ENCODE measurements at regions not wholly inside any gene's neighbourhood (a gene's known extent, or its start where the extent isn't known, plus 50 kb on each side); places are given as distances from the start of the nearest gene placed in this dataset.

DNA sequence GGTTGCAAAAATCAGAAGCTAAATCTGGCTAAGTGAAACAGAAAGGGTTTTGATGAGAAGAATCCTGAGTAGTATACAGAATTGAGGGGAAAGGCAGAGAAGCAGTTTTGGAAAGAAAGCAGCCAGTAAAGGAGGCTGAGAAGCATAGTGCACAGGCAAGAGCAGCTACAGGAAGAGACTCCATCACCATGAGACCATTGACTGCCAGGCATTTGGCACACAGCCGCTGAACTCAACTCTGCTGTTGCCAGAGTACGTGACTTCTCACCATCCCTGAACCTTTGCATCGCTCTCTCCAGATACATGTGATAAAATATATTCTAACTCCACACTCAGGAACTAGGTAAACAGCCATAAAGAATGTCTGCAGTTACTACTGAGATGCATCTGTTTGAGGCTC is 128.3 kb upstream of the C1orf21 start:
- TF ChIP-seq, protein P1, sequence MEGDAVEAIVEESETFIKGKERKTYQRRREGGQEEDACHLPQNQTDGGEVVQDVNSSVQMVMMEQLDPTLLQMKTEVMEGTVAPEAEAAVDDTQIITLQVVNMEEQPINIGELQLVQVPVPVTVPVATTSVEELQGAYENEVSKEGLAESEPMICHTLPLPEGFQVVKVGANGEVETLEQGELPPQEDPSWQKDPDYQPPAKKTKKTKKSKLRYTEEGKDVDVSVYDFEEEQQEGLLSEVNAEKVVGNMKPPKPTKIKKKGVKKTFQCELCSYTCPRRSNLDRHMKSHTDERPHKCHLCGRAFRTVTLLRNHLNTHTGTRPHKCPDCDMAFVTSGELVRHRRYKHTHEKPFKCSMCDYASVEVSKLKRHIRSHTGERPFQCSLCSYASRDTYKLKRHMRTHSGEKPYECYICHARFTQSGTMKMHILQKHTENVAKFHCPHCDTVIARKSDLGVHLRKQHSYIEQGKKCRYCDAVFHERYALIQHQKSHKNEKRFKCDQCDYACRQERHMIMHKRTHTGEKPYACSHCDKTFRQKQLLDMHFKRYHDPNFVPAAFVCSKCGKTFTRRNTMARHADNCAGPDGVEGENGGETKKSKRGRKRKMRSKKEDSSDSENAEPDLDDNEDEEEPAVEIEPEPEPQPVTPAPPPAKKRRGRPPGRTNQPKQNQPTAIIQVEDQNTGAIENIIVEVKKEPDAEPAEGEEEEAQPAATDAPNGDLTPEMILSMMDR (IDR thresholded peaks at IDR 0.05), result no peak
- no peak for TF ChIP-seq POLR2A (IDR thresholded peaks at IDR 0.05)
- TF ChIP-seq EP300 (IDR thresholded peaks at IDR 0.05), result no peak

Measured in upper lobe of left lung (tissue), 4 donors.